ENCODE measurements at regions not wholly inside any gene's neighbourhood (a gene's known extent, or its start where the extent isn't known, plus 50 kb on each side); places are given as distances from the start of the nearest gene placed in this dataset.

DNA sequence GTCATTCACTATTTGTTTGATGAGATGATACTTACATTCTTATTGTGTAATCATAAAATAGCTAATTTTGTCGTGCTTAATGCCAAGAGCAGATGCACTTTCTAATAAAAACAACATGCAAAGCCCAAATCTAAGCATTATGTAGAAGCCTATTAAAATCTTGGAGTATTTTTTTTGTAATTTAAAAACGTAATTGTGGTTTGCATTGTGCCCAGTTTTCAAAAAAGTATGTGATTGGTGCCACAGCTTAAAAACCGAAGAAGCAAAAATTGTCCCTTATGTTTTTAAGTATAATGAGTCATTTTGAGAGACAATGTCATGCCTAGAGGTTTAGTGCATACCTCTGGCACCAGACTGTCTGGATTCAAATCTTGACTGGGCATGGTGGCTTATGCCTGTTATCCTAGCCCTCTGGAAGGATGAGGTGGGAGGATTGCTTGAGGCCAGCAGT, 464.8 kb upstream of the RGS6 start:
- no peak for DNase-seq (ENCODE audit: low spot score)

DNA sequence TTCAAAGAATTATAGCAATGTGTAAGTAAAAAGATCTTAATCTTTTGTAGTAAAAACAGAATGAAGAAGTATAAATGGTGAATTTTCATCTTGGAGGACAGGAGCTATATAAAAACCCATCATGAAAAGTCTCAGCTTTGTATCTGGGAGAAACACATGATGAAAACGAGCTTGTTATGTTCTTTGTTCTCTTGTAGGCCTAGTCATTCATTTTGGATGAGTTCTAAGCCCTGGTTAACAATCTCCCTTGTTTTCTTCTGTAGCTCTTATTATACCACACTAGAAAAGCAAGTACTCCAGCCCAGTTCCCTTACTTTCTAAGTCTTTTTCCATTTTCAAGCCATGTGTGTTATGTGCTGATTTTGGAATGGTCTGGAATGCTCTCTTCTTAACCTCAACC, 463.5 kb upstream of the RGS6 start:
- no peak for DNase-seq (ENCODE audit: low spot score)

DNA sequence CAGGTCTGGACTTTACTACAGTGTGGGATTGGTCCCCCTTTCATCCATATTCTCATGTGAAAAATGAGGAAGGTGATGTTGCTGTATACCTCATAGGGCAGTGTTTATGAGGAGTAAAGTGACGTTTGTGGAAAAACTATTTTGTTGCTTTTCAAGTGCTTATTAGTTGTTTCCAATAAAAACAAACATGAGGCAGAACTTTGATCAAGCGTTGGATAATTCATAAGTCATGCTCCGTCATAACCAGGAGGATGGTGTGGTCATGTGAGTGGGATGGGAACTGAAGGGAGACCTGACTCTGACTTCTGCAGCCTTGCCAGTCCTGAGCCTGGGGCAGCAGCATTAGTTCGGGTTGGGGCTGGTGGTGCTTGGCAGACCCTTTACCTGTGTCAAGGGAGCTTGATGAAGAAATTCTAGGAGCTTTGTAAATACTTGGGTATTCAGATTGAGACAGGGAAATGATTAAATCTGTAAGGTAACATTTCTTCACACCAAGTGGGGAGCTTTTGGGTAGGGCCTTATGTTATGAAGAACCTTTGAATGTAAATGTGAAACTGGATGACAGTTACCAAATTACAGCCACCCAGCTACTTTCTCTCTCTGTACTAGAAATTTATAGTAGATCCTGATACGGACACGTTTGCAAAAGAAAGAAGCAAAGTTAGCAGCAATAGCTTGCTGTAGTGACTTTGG, 462.4 kb upstream of the RGS6 start:
- no peak for DNase-seq (ENCODE audit: low spot score)

DNA sequence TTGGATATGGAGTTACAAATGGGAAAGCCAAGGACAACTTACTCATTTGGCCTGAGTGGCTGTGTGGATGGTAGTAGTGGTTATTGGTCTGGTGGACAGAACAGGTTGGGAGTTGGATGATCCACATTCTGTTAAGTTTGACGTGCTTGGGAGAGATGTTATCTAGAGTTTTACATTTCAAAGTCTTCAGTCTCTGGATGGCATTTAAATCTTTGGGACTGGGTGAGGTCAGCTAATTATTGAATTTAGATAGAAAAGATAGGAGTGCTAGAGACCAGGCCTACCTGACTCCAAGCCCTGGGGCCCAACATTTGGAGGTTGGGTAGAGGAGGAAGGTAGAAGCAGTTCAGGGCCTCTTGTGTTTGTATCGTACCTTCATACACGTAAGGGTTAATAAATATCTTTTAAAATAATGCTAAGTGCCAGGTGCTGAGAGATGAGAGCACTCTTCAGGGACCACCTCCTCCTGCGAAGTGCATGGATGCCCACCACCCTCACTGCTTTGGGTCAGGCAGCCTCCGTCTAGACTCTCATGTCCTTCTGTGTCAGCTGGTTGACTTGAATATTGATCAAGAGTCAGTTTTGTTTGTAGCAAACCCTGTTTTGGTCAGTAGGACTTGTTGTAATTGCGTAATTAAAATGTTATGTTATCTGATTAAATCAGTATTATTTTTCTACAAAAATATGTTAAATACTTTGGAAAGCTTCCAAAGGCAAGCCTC, 460.4 kb upstream of the RGS6 start:
- DNase-seq (ENCODE audit: low spot score), result no peak

DNA sequence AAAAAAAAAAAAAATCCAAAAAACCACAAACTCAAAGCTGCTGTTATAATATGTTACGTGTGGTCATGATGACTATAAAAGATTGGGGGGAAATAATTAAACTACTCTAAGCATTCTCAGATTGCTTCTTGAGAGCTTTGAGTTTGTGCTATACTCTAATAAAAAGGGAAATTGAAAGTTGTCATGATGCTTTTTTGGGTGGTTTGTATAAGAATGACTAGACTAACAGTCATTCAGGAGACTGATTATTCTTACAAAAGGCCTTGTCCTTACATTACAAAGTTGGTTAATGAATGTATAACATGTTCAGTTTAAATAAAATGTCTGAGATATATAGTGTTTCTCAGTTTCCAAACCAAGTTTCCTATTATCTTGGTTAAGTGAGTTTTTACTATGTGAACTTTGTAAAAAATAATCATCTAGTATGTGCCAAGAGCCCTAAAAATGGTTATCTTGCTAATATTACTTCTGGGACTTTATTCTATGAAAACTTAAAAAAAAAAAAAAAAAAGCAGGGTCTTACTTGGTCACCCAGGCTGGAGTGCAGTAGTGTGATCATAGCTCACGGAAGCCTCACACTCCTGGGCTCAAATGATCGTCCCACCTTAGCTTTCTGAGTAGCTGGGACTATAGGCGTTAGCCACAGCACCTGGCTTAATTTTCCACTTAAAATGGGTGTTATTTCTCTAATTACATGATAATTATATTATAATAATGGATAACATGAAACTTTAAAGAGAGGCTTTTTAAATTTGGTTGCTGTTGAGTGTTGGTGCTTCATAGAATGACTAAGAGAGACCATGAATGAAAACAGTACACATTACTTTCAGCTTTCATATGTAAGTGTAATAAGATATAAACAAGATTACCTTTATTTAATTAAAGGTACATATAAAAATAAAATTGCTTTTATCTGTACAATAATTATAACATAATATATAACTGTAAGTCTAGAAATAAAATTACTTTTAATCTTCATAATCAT, 459.6 kb upstream of the RGS6 start:
- DNase-seq (ENCODE audit: low spot score), result no peak

DNA sequence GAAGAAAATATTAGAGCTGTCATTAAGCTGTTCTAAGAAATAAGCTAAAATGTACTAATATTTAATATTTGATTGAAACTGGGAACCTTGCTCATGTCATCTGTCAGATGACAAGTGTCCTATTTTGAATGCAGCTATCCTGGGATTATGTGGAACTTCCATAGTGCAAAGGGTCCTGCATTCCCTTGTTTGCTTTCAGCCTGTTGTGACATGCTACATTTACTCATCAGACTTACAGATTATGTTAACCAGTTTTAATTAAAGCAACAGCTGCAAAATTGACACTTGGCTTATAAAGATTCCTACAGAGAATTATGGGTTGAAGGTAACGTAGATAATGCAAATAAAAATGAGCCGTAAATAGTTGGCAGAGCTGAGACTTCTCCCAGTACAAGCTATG, 458.4 kb upstream of the RGS6 start:
- no peak for DNase-seq (ENCODE audit: low spot score)

DNA sequence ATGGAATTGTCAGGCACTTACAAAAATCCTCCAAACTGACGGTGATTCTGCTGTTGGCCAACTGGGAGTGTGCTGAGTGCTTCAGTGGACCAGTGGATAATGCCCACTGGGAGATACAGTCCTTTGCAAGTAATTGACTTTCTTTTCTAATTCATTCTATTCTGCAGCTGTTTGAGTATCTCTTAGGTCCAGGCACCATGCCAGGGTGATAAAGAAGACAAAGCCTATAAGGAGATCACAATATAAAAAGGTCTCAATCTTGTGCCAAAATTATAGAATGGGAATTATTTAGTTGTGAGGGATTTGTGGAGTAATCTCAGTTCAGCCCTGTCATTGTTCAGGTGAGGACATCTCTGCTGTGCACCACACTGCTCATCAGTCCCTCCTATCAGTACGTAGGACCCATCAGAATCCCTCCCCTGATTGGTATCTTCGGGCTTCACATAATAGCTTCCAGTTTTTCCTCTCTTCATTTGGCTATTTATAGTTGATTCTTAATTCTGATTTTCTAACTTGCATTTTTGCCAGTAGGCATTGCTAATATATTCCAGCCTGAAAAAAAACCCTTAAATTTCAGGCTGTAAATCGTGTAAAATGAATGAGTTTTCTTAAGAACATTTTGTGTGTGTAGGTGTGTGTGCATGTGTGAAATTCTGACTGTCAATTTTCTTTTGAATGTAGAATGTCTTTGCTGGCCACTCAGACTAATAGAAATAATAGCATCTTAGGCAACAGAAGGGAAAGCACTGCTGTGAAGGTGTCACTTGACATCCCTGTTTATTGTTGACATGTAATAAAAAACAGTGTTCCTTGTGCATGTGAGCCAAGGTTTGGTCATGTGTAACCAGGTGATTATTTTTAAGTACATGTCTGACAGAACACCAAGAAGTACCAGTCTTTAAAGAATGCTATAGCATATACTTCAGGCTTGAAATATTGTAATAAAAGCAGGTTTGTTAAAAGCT, 457.6 kb upstream of the RGS6 start:
- DNase-seq (ENCODE audit: low spot score), result no peak

DNA sequence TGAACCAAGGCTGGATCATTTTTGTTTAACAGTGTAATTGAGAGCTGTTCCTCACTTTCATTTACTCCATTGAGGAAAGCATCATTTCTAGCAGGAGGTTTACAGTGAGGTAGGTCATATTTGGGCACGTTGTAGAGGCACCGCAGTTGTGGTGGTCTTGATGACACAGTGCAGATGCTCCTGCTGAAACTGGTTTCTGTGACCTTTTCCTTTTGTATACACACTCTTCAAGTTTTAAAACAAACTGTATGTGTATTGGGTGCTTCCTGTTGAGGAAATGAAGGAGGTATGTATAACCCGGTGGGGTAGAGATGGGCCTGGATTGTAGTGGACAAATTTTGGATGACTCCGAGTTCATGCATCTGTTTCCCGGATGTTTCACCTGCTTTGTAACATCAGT, 456.3 kb upstream of the RGS6 start:
- DNase-seq (ENCODE audit: low spot score), result no peak

DNA sequence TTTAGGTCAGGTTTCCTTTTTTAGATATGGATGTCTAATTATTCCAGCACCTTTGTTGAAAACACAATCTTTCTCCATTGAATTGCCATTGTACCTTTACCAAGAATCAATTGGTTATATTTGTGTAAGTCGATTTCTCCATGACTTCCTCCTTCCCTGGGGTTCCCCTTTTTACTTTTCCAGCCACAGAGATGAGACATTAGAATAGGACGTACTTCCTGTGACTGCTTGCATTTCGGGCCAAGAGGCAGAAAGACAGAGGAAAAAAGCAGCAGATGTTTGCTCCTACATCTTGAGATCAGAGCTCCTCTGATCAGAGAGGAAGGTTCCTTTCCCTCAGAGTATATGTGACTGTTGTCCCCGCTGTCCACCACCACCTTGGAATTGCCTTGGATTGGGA, 453.7 kb upstream of the RGS6 start:
- DNase-seq (ENCODE audit: low spot score), result no peak

DNA sequence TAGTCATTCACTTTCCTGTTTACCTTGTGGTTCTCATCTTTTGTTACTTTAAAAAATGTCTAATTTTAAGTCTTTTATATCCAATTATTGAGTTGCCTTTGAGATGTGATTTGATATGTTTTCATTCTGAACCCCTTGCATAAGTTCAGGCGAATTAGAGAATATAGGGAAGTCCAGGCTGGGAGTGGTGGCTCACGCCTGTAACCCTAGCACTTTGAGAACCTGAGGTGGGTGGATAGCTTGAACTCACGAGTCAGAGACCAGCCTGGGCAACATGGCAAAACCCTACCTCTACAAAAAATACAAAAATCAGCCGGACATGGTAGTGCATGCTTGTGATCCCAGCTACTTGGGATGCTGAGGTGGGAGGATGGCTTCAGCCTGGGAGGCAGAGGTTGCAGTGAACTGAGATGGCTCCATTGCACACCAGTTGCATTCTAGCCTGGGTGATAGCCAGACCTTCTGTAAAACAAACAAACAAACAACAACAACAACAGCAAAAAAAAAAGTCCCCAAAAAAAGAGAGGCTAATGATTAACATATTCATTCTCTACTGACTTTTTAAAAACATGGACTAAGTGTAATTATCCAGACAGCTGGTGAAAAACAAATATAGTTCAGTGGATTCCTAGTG, 451.1 kb upstream of the RGS6 start:
- no peak for DNase-seq (ENCODE audit: low spot score)

DNA sequence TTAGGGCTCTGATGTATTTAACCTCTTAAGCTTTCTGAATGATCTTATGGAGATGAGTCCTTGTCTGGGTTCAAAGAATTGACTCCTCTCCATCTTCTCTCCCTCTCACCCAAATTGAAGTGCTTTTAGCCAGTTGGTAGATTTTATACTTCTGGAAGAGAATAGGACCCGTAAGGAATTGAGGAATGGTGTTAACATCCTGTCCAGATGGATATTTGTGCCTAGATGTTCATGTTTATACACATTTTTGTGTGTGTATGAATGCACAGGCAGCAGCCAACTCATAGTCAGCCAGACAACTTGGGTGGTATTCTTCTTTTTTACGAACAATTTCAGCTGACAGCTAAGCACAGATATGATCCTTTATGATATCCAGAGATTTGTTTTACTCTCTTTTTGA, 449.6 kb upstream of the RGS6 start:
- DNase-seq (ENCODE audit: low spot score), result no peak

DNA sequence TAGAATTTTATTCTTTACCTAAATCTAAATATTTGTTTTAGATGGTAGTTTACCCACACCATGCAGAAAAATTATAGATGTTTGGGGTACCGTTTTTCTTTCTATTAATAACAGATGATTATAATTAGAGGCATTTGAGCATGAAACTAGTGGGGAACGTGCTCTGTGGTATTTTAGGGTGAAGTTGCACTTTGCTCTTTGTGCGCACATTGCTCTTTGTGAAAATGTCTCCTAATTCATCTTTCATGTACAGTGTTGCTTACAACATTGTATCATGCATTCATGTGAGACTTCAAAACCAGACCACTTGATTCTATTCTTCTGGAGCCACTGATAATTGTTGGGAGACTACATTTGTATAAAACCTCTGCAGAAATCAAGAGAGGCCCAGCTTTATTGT, 449.1 kb upstream of the RGS6 start:
- no peak for DNase-seq (ENCODE audit: low spot score)

DNA sequence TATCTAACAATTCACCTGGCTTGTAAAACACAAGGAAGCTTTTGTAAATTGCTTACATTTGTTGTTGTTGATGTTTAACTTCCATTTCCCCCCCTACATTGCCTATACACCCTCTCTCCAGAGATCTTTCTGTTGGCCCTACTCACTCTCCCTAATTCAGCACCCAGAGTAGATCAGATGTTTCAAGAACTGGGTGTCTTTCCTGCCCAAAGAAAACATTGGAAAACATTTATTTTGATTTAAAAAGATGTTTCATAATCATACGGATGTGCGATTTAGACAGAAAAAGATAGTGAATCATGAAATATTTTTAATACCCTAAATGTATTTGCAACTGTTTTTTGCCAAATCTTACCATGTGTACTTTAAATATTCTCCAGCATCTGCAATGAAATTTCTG, 446.4 kb upstream of the RGS6 start:
- no peak for DNase-seq (ENCODE audit: low spot score)

DNA sequence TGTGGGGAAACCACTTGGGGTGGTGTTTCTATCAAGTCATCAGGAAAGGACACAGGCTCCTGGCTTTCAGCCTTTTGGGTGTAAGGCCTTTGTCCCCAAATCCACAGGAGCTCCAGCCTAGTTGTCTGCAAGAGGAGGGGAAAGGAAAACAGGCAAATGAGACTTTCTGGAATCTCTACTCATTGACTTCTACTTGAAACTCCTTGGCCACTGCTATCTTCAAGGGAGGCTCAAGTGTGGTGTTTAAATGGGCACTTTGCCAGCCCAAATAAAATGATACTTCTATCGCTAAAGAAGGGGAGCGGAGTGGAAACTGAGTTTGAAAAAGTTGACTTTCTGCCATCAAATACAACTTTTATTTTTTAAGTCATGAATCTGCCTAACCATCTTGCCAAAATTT, 445.9 kb upstream of the RGS6 start:
- no peak for DNase-seq (ENCODE audit: low spot score)

DNA sequence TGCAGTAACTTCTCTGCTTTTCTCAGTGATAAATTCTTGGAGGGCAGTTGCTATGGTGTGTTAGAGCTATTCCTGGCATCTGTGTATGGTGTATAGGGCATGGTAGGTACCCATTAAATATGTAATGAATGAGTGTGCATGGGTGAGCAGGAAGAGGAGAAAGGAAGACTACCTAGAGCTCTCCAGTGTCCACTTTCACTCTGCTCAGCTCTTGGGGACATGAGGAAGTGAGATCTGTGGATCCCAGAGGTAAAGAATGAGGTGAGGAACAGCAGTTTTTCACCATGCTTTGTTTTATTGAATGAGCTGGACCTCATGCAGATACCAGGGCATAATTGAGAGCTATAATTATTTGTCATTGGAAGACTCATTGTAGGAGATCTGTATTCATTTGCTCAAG, 444.8 kb upstream of the RGS6 start:
- no peak for DNase-seq (ENCODE audit: low spot score)

DNA sequence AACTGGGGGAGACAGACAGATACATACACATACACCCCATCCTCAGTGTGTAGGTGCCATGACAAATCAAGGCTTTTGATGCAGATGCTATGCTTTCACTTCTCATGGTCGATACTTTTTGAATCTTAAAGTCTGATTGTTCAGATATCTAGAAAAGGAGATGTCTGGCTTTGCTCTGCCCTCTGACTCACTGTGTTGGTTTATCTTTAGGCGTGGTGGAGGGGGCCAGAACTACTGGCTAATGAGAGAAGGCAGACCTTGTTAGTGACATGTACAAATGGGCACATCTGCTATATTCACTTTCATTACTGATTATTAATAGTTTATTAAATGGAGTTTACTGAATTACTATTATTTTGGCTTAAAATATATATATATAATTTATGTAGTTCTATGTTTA, 444.3 kb upstream of the RGS6 start:
- DNase-seq (ENCODE audit: low spot score), result no peak

DNA sequence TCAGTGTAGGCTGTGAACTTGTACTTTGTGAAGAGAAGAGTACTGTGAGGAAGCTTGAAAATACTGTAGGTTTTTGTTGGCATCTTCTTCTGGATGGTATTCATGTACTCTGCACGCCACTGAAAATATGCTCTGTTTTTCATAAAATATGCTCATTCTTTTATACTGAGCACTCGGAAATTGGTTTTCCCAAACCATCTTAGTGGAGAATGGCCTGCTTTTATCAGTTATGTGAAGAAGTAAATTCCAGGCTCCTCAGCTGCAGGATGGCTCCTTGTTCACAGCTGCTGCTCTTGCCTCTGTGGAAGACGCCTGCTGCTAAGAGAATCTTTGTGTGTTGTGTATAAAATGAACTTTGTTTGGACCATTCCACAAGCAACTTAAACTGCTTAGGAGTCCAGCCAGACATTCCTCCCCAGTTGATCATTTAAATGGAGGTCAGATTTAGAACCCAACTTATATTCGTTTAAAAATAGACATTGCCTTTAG, 443.5 kb upstream of the RGS6 start:
- no peak for DNase-seq (ENCODE audit: low spot score)

DNA sequence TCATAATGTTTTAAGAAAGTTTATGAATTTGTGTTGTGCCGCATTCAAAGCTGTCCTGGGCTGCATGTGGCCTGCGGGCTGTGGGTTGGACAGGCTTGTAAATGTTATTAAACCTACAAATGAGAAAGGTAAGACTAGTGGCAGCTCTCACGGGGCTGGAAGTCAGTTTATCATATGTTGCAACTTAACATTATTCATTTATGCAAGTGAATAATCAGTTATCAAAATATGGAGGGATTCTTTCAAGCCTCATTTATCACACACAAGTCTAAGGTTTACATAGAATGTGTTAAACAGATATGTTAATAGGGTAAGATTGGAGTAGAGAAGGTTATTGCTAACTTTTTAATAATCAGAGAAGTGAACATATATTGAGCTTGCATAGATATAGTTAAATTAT, 442.5 kb upstream of the RGS6 start:
- no peak for DNase-seq (ENCODE audit: low spot score)

DNA sequence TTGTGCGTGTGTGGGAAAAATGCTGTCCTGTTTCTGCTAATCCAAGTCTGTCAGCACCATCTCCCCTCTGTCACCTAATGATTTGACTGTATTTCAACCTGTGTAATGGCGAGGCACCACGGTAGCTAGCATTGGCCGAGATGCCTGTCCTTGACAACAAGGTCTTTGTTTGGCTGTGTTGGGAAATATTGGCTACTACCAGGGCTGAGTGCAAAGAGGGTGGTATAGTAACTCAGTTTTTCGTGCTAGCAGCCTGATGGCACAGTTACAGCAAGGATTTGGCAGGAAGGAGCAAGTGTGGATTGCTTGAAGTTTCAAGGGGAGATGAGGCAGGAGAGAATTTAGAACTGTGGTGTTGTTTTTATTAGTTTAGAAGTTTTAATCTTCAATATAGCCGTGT, 440.3 kb upstream of the RGS6 start:
- no peak for DNase-seq (ENCODE audit: low spot score)

DNA sequence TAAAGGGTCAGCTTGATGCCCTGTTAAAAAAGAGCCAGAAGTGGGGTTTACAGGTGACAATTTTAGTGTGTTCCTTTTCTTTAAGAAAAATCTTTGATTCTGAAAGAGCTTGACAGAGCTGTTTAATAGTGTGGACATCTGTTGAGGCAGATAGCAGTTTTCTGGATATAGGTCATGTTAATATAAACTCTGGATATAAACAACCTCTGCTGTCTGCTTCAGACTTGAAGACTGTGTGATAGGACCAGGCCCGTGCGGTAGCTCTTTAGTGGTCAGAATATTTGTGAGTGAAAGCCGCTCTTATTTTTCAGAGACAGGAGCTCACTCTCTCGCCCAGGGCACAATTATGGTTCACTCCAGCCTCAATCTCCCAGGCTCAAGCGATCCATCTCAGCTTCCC, 439.9 kb upstream of the RGS6 start:
- DNase-seq (ENCODE audit: low spot score), result no peak

DNA sequence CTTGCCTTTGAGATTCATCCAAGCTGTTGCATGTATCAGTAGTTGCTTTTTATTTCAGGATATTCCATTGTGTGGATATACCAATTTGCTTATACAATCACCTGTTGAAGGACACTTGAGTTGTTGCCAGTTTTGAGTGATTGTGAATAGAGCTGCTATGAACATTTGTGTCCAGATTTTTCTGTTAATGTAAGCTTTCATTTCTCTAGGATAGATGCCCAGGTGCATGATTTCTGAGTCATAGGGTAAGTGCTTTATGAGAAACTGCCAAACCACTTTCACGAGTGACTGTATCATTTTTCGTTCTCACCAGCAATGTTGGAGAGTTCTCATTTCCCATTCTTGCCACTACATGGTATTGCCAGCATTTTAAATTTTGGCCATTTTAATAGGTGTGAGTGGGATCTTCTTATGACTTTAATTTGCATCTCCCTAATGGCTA, 434.6 kb upstream of the RGS6 start:
- DNase-seq (ENCODE audit: low spot score), result no peak

Data from hematopoietic multipotent progenitor cell treated with erythropoietin and hydrocortisone succinate and interleukin-3 and kit ligand, for 17 days (in vitro differentiated cells).